ENCODE measurements at regions not wholly inside any gene's neighbourhood (a gene's known extent, or its start where the extent isn't known, plus 50 kb on each side); places are given as distances from the start of the nearest gene placed in this dataset.

DNA sequence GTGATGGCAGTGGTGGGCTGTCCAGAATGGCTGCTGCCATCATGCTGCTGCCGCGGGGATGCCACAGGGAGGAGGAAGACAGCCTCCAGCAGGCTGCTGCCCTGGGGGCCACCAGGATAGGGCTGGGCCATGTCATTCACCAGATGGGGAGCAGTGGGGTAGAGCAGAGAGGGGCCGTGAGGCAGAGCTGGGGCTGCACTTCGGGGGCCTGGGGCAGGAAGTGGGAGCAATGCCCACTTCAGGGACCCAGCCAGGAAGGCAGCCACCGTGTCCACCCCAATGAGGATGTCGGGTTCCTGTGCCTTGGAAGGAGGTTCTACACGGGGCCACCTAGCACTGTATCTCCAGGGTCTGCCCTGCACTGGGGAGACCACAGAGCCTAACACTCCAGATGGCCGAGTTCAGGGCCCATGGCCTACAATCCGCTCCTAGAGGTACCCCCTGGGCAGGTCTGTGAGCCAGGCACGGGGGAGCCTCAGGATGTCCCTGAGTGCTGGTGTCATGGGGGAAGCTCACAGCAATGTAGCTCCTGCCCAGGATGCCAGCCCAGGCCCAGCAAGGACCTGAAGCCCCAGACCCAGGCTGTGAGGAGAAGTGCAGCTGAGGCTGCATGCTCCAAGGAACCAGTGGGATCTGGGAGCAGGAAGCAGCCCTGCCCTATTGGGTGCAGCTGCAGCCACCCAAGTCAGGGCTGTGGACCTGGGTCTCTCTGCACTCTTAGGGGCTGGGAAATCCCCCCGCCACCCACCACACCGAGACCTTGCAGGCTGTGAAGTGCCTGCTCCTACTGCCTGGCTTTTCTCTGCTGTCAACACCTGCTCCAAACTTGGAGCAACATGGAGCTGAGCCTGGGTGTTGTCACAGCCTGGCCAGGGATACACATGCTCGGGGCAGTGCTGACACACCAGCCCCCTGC is 140.3 kb downstream of the PDHA2 start:
- TF ChIP-seq YY1 (IDR thresholded peaks at IDR 0.05; ENCODE audit: insufficient read depth, insufficient read length) (no peak), ZNF274 (IDR thresholded peaks at IDR 0.05; ENCODE audit: low read depth, low read length) (no peak), SUZ12 (IDR thresholded peaks at IDR 0.05; ENCODE audit: extremely low read depth, insufficient read depth, insufficient read length) (no peak)
- Histone ChIP-seq H3K9ac (ENCODE audit: insufficient read length, low read depth) (no peak overlapping the region), H3K9me3 (ENCODE audit: insufficient read depth, low read length) (peaks cover 20% of the 10 kb centered on the region; the same call in 1 of the 2 replicates)

DNA sequence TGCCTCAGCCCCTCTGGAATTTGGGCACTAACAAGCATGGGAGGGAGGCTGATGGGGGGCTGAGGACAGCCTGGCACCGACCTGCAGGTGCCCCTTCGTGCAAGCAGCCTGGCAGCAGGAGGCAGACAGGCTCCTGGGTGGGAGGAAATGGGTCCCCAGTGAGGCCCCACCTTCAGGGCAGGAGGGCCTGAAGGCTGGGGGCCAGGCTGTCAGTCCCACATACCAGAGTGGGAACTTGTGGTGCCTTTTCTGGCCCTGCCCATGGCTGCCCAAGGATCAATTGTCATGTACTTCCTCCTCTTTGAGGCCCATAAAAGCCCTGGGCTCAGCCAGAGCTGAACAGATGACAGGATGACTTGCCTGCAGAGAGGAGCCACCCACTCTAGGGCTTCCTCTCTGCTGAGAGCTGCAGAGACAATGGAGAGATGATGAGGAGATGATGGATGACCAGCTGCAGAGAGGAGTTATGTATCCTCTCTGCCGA is 141.0 kb downstream of the PDHA2 start:
- DNase-seq (ENCODE audit: low read depth, low spot score): no peak
- Histone ChIP-seq H3K4me1 (ENCODE audit: insufficient read depth, insufficient read length) (no peaks in the 10 kb centered on the region), H3K36me3 (ENCODE audit: insufficient read depth, insufficient read length, low read length) (no peaks in the 10 kb centered on the region), H3K4me3 (ENCODE audit: insufficient read length, low read depth) (no peak overlapping the region), H3K9me3 (ENCODE audit: insufficient read depth, low read length) (peaks cover 20% of the 10 kb centered on the region; the same call in 1 of the 2 replicates), H3K27me3 (ENCODE audit: insufficient read depth, insufficient read length) (no peaks in the 10 kb centered on the region), H3K9ac (ENCODE audit: insufficient read length, low read depth) (no peak overlapping the region)
- TF ChIP-seq SUZ12 (IDR thresholded peaks at IDR 0.05; ENCODE audit: extremely low read depth, insufficient read depth, insufficient read length) (no peak), ZNF274 (IDR thresholded peaks at IDR 0.05; ENCODE audit: low read depth, low read length) (no peak), YY1 (IDR thresholded peaks at IDR 0.05; ENCODE audit: insufficient read depth, insufficient read length) (no peak)

More for the DNA sequence above, 140.3 kb downstream of the PDHA2 start:
- H3K4me1 ChIP-seq (ENCODE audit: insufficient read depth, insufficient read length): no peaks in the 10 kb centered on the region
- H3K27me3 ChIP-seq (ENCODE audit: insufficient read depth, insufficient read length): no peaks in the 10 kb centered on the region
- DNase-seq (ENCODE audit: low read depth, low spot score): no peak
- H3K4me3 ChIP-seq (ENCODE audit: insufficient read length, low read depth): no peak overlapping the region
- H3K36me3 ChIP-seq (ENCODE audit: insufficient read depth, insufficient read length, low read length): no peaks in the 10 kb centered on the region

DNA sequence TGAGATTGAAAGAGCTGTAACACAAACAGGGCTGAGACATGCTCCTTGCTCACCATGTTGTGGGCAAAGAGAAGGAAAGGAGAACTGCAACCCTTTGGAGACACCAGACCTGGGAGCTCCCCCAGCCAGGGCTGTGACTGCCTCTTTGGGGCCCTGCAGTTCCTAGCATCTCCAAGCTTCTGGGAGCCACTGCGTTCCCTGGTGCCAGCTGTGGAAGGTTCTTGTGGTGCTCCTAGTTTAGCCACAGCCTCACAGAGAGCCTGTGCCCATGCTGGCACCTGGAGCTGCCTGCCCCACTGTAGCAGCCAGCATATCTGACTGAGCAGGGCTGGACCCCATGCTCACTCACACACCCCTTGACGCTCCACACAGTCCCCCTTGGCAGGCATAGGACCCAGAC is 141.7 kb downstream of the PDHA2 start:
- H3K9ac ChIP-seq (ENCODE audit: insufficient read length, low read depth): no peak overlapping the region
- no peak for TF ChIP-seq ZNF274 (IDR thresholded peaks at IDR 0.05; ENCODE audit: low read depth, low read length)
- no peak for TF ChIP-seq YY1 (IDR thresholded peaks at IDR 0.05; ENCODE audit: insufficient read depth, insufficient read length)
- no peak for TF ChIP-seq SUZ12 (IDR thresholded peaks at IDR 0.05; ENCODE audit: extremely low read depth, insufficient read depth, insufficient read length)
- no peak overlapping the region for H3K4me3 ChIP-seq (ENCODE audit: insufficient read length, low read depth)
- no peaks in the 10 kb centered on the region for H3K4me1 ChIP-seq (ENCODE audit: insufficient read depth, insufficient read length)
- H3K36me3 ChIP-seq (ENCODE audit: insufficient read depth, insufficient read length, low read length): no peaks in the 10 kb centered on the region
- no peak for DNase-seq (ENCODE audit: low read depth, low spot score)
- H3K27me3 ChIP-seq (ENCODE audit: insufficient read depth, insufficient read length): no peaks in the 10 kb centered on the region
- H3K9me3 ChIP-seq (ENCODE audit: insufficient read depth, low read length): peaks cover 20% of the 10 kb centered on the region; the same call in 1 of the 2 replicates

DNA sequence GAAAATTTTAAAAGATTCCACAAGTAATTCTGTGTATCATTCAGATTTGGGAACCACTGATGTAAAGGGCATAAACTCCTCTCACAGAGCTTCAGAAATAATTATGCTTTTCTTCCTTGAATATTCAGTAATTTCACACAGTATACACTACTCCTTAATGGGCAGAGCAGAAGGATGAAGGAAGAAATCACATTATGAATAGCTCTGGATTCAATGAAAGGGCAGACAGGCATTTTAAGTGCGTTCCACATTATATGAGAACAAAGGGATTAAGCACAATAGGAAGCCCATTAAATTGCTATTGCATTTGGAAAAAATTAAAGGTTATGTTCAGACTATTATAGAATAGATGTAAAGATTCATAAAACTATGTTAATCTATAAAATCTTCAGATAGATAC is 142.6 kb downstream of the PDHA2 start:
- H3K4me1 ChIP-seq (ENCODE audit: insufficient read depth, insufficient read length): no peaks in the 10 kb centered on the region
- no peaks in the 10 kb centered on the region for H3K27me3 ChIP-seq (ENCODE audit: insufficient read depth, insufficient read length)
- H3K36me3 ChIP-seq (ENCODE audit: insufficient read depth, insufficient read length, low read length): no peaks in the 10 kb centered on the region
- no peak overlapping the region for H3K9ac ChIP-seq (ENCODE audit: insufficient read length, low read depth)
- H3K9me3 ChIP-seq (ENCODE audit: insufficient read depth, low read length): peaks cover 20% of the 10 kb centered on the region; the same call in 1 of the 2 replicates
- DNase-seq (ENCODE audit: low read depth, low spot score): no peak
- TF ChIP-seq YY1 (IDR thresholded peaks at IDR 0.05; ENCODE audit: insufficient read depth, insufficient read length) (no peak), SUZ12 (IDR thresholded peaks at IDR 0.05; ENCODE audit: extremely low read depth, insufficient read depth, insufficient read length) (no peak), ZNF274 (IDR thresholded peaks at IDR 0.05; ENCODE audit: low read depth, low read length) (no peak)
- H3K4me3 ChIP-seq (ENCODE audit: insufficient read length, low read depth): no peak overlapping the region

DNA sequence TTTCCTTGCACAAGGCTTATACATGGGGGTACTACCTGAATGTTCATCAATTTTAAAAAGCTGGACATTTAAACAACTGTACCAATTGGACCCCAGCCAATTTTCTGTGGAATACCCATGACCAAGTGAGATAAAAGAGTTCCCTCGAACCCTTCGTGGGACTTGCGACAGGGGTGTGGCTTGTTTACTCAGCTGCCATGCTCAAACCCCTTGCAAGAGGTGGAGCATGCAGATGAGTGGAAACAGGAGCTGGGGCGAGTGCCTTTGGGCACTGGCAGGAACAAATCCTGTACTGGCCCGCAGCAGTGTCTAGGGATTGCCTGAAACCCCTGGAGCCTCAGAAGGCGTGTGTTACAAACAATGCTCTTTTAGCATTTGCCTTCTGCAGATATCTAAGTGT is 144.2 kb downstream of the PDHA2 start:
- Histone ChIP-seq H3K27me3 (ENCODE audit: insufficient read depth, insufficient read length) (no peaks in the 10 kb centered on the region), H3K4me1 (ENCODE audit: insufficient read depth, insufficient read length) (no peaks in the 10 kb centered on the region), H3K36me3 (ENCODE audit: insufficient read depth, insufficient read length, low read length) (no peaks in the 10 kb centered on the region), H3K9me3 (ENCODE audit: insufficient read depth, low read length) (peaks cover 20% of the 10 kb centered on the region; the same call in 1 of the 2 replicates), H3K9ac (ENCODE audit: insufficient read length, low read depth) (no peak overlapping the region), H3K4me3 (ENCODE audit: insufficient read length, low read depth) (no peak overlapping the region)
- DNase-seq (ENCODE audit: low read depth, low spot score): no peak
- TF ChIP-seq ZNF274 (IDR thresholded peaks at IDR 0.05; ENCODE audit: low read depth, low read length) (no peak), SUZ12 (IDR thresholded peaks at IDR 0.05; ENCODE audit: extremely low read depth, insufficient read depth, insufficient read length) (no peak)

DNA sequence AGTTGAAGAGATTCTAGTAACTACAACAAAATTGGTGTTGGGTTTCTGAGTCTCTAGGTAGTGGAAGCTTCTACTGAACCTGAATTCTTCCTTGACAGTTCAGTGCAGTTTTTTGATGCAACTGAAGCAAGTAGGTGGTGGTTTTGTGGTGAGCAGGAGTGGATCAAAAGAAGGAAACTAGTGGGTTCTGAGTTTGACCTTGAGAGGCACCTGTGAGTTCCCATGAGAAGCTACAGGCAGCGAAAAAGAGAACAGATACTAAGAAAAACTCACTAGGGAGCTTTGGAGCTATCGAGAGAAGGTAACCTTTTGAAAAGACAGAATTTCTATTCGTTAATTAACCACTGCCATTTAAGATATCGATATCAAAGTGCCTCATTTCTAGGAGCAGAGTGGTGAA is 145.2 kb downstream of the PDHA2 start:
- Histone ChIP-seq H3K4me1 (ENCODE audit: insufficient read depth, insufficient read length) (no peaks in the 10 kb centered on the region), H3K9ac (ENCODE audit: insufficient read length, low read depth) (no peak overlapping the region), H3K36me3 (ENCODE audit: insufficient read depth, insufficient read length, low read length) (no peaks in the 10 kb centered on the region), H3K9me3 (ENCODE audit: insufficient read depth, low read length) (peaks cover 18% of the 10 kb centered on the region; the same call in 1 of the 2 replicates), H3K27me3 (ENCODE audit: insufficient read depth, insufficient read length) (no peaks in the 10 kb centered on the region), H3K4me3 (ENCODE audit: insufficient read length, low read depth) (no peak overlapping the region)
- no peak for TF ChIP-seq ZNF274 (IDR thresholded peaks at IDR 0.05; ENCODE audit: low read depth, low read length)
- TF ChIP-seq YY1 (IDR thresholded peaks at IDR 0.05; ENCODE audit: insufficient read depth, insufficient read length): no peak
- no peak for TF ChIP-seq SUZ12 (IDR thresholded peaks at IDR 0.05; ENCODE audit: extremely low read depth, insufficient read depth, insufficient read length)
- no peak for DNase-seq (ENCODE audit: low read depth, low spot score)

DNA sequence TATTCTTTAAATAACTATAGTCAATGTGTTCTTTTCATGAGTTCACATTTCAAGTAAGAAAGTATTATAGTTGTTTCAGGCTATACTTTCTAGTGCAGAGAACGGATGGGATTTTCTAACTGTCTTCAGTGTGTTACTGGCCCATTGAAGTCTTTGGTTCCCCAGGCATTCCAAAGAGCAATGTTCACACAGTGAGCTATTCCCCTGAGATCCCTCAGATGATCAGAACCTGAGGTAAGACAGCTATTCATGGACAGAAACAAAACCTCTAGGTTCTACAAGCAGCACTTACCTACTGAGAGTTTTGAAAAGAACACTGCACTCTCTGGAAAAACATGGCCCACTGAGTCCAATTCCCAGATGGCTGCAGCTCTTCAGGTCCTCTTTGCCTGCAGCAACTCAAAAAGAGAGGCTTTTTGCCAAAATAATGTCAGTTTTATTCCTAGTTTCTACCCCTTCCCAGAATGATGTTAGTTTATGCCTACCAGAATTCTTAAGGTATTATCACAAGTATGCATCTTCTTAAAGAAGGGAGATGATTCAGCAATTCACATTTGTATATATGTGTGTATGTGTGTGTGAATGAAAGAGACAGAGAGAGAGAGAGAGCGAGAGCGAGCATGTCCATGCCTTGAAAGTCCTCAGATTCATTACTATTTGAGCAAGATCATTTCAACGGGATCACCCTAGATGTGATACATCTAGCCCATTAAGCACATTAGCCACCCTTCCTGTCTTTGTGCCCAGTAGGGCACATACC is 146.1 kb downstream of the PDHA2 start:
- Histone ChIP-seq H3K27me3 (ENCODE audit: insufficient read depth, insufficient read length) (no peaks in the 10 kb centered on the region), H3K9ac (ENCODE audit: insufficient read length, low read depth) (no peak overlapping the region), H3K4me1 (ENCODE audit: insufficient read depth, insufficient read length) (no peaks in the 10 kb centered on the region), H3K9me3 (ENCODE audit: insufficient read depth, low read length) (peaks cover 9% of the 10 kb centered on the region; the same call in 1 of the 2 replicates), H3K4me3 (ENCODE audit: insufficient read length, low read depth) (no peak overlapping the region), H3K36me3 (ENCODE audit: insufficient read depth, insufficient read length, low read length) (no peaks in the 10 kb centered on the region)
- no peak for DNase-seq (ENCODE audit: low read depth, low spot score)
- no peak for TF ChIP-seq ZNF274 (IDR thresholded peaks at IDR 0.05; ENCODE audit: low read depth, low read length)
- TF ChIP-seq SUZ12 (IDR thresholded peaks at IDR 0.05; ENCODE audit: extremely low read depth, insufficient read depth, insufficient read length): no peak
- TF ChIP-seq YY1 (IDR thresholded peaks at IDR 0.05; ENCODE audit: insufficient read depth, insufficient read length): no peak
